PC-9 (cell line): ENCODE measurements at regions not wholly inside any gene's neighbourhood (a gene's known extent, or its start where the extent isn't known, plus 50 kb on each side); places are given as distances from the start of the nearest gene placed in this dataset.

ENCODE experiments used
- EZH2 ChIP-seq: fragments of 200-600 bp; sonication (generic); IDR thresholded peaks from 2 replicates; pipeline ENCODE4 v1.8.0; 2017; ENCODE audit warnings: antibody characterized with exemption, low read depth
- TF ChIP-seq, protein P1 (sequence below): fragments of 200-600 bp; sonication (generic); conservative IDR thresholded peaks from 2 replicates; pipeline ENCODE4 v1.6.1; 2017; ENCODE audit warnings: mixed run types, antibody characterized with exemption, mild to moderate bottlenecking, moderate library complexity

DNA sequence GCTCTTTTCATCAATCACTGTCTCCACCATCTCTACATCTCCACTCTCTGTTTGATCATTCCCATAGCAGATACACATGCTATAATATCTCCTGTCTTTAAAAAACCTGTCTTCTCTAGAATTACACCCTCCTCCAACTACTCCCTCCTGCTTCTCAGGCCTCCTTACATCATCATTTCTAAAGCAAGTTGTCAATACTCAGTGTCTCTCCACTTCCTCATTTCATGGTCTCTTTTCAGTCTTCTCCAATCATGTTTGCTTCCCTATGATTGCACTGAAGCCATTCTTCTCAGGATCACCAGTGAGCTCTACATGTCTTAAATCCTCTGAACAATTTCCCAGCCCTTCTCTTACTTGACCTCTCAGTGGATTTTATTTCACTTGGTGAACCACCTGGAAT, 87.0 kb upstream of the ZNF280D start:
- TF ChIP-seq, protein P1, sequence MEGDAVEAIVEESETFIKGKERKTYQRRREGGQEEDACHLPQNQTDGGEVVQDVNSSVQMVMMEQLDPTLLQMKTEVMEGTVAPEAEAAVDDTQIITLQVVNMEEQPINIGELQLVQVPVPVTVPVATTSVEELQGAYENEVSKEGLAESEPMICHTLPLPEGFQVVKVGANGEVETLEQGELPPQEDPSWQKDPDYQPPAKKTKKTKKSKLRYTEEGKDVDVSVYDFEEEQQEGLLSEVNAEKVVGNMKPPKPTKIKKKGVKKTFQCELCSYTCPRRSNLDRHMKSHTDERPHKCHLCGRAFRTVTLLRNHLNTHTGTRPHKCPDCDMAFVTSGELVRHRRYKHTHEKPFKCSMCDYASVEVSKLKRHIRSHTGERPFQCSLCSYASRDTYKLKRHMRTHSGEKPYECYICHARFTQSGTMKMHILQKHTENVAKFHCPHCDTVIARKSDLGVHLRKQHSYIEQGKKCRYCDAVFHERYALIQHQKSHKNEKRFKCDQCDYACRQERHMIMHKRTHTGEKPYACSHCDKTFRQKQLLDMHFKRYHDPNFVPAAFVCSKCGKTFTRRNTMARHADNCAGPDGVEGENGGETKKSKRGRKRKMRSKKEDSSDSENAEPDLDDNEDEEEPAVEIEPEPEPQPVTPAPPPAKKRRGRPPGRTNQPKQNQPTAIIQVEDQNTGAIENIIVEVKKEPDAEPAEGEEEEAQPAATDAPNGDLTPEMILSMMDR: no peak
- no peak for TF ChIP-seq EZH2
